SH-SY5Y (cell line): ENCODE measurements at regions not wholly inside any gene's neighbourhood (a gene's known extent, or its start where the extent isn't known, plus 50 kb on each side); places are given as distances from the start of the nearest gene placed in this dataset.

ENCODE experiments used
- GATA2 ChIP-seq: IDR thresholded peaks from 2 replicates; pipeline ENCODE4 v1.6.1; 2011; ENCODE audit warnings: mild to moderate bottlenecking, low read depth, low read length
- GATA3 ChIP-seq: IDR thresholded peaks from 2 replicates; pipeline ENCODE4 v1.6.1; 2011; ENCODE audit warnings: low read depth, mild to moderate bottlenecking, low read length, moderate library complexity

DNA sequence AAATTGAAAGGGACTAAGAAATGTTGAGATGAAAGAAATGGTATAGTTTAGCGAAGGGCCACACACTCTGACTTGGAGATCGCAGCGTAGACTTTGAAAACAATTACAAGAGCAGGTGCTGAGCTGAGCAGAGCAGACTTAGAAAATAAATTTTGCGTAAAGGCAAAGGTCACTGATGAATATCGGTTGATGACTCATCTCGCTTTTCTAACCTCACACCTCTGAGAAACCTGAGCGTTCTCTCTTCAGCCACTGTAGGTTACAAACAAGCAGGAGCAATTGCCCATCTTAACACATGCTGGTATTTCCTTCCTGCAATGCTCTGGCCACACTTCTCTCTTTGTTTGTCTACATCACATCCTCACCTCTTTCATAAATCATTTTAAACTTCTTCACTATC lies 190.6 kb upstream of the C9orf72 start:
- TF ChIP-seq GATA2 (no peak), GATA3 (no peak)
